Gastroesophageal sphincter (tissue), 4 donors: ENCODE measurements at regions not wholly inside any gene's neighbourhood (a gene's known extent, or its start where the extent isn't known, plus 50 kb on each side); places are given as distances from the start of the nearest gene placed in this dataset.

ENCODE experiments used
- ATAC-seq: fragments of 150-250 bp; one replicate; pipeline ENCODE4 v1.9.1; 2016; ENCODE audit warnings: mild to moderate bottlenecking, moderate library complexity
- H3K27ac ChIP-seq, 4 donors: fragments of 200-600 bp; sonication (generic) in 3 of 4; 1 replicate in 3 of 4; 2 replicates in 1 of 4; pipeline ENCODE4 v1.5.1; 2016 to 2019
- H3K27me3 ChIP-seq: fragments of 200-600 bp; sonication (generic); one replicate; pipeline ENCODE4 v1.5.1; 2019
- H3K36me3 ChIP-seq, 2 donors: fragments of 200-600 bp; sonication (generic); one replicate each; pipeline ENCODE4 v1.5.1; 2019; ENCODE audit warnings: control low read depth in 1 of 2
- H3K4me1 ChIP-seq, 3 donors: fragments of 200-600 bp; sonication (generic); 1 replicate in 2 of 3; 2 replicates in 1 of 3; pipeline ENCODE4 v1.5.1; 2016 to 2019; ENCODE audit warnings: control low read depth in 2 of 3
- H3K4me3 ChIP-seq, 2 donors: fragments of 200-600 bp; sonication (generic); one replicate each; pipeline ENCODE4 v1.5.1; 2019; ENCODE audit warnings: mild to moderate bottlenecking in 1 of 2, moderate library complexity in 1 of 2
- H3K9me3 ChIP-seq, 3 donors: fragments of 200-600 bp; sonication (generic); one replicate each; pipeline ENCODE4 v1.5.1; 2017 to 2019; ENCODE audit warnings: control low read depth in 2 of 3
- EP300 ChIP-seq: sonication (generic); formaldehyde crosslinking; IDR thresholded peaks from one replicate; pipeline ENCODE4 v1.6.1; 2017; ENCODE audit warnings: antibody characterized with exemption, mild to moderate bottlenecking
- POLR2A ChIP-seq, 2 donors: fragments of 450-650 bp; IDR thresholded peaks; one replicate each; pipeline ENCODE4 v1.6.1; 2017; ENCODE audit warnings: antibody characterized with exemption in 2 of 2, mild to moderate bottlenecking in 2 of 2, moderate library complexity in 1 of 2
- POLR2AphosphoS5 ChIP-seq: sonication (generic); formaldehyde crosslinking; IDR thresholded peaks from one replicate; pipeline ENCODE4 v1.6.1; 2017; ENCODE audit warnings: antibody characterized with exemption
- WGBS, 2 donors: methylation state at CpG; one replicate each; pipeline ENCODE4 v1.1.5; 2018; ENCODE audit warnings: low coverage in 1 of 2; 5-methylcytosine and 5-hydroxymethylcytosine counted together
- TF ChIP-seq, protein P1 (sequence below), 4 experiments: fragments of 200-600 bp in 2 of 4; fragments of 450-650 bp in 2 of 4; sonication (generic) in 1 of 4; IDR thresholded peaks; one replicate each; pipeline ENCODE4 v1.5.1; 2017 to 2019; ENCODE audit warnings: antibody characterized with exemption in 4 of 4, mild to moderate bottlenecking in 2 of 4, moderate library complexity in 2 of 4

DNA sequence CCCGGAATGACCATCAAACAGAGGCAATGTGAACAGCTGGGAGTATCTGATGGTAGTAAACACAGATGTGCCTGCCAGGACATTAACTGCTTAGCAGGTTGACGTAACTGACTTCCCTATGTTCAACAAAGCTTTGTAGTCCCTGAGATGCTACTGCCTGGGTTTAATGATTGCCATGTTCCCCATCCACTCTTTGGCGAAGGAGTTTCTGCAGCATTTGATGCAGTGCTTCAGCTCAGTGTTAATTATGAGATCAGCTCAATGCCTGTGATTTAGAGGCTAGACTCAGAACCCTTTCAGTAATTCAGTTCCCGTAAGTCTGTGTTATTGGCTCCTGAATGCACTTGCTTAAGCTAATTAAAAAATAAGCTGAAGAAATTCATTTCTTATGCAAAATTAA, 547.3 kb upstream of the ZNF608 start:
- H3K9me3 ChIP-seq: no peaks in the 10 kb centered on the region
- no peaks in the 10 kb centered on the region for H3K27me3 ChIP-seq
- 79 to 80% methylated on average over 4 of the region's 4 CpGs for WGBS, 2 donors
- TF ChIP-seq, protein P1, sequence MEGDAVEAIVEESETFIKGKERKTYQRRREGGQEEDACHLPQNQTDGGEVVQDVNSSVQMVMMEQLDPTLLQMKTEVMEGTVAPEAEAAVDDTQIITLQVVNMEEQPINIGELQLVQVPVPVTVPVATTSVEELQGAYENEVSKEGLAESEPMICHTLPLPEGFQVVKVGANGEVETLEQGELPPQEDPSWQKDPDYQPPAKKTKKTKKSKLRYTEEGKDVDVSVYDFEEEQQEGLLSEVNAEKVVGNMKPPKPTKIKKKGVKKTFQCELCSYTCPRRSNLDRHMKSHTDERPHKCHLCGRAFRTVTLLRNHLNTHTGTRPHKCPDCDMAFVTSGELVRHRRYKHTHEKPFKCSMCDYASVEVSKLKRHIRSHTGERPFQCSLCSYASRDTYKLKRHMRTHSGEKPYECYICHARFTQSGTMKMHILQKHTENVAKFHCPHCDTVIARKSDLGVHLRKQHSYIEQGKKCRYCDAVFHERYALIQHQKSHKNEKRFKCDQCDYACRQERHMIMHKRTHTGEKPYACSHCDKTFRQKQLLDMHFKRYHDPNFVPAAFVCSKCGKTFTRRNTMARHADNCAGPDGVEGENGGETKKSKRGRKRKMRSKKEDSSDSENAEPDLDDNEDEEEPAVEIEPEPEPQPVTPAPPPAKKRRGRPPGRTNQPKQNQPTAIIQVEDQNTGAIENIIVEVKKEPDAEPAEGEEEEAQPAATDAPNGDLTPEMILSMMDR (IDR thresholded peaks at IDR 0.05): no peak
- TF ChIP-seq EP300 (no peak), POLR2A (IDR thresholded peaks at IDR 0.05) (no peak), POLR2AphosphoS5 (no peak)
- no peak for ATAC-seq
- peaks cover 0 to 9% (median 0%) of the 10 kb centered on the region in 3 donors for H3K4me1 ChIP-seq
- H3K36me3 ChIP-seq: no peaks in the 10 kb centered on the region
- no peak overlapping the region for H3K27ac ChIP-seq
- H3K4me3 ChIP-seq: no peak overlapping the region

DNA sequence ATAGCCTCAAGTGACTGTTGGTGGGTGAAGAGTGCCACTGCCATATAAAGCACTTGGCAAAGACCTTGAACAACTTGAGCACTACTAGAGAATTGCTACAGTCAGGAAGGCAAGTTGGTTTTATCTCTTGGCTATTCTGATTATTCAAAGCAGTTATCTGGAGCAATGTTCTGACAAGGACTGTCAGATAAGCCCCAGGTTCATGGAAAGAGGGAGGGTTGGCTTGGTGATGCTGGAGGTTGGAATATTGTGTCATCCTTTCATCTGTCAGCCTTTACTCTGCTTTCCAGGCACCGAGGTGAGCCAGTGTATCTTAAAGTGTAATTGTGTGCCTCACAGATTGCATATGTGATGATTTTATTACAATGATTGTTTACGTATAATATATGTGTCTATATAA, 548.4 kb upstream of the ZNF608 start:
- no peak for ATAC-seq
- no peaks in the 10 kb centered on the region for H3K27me3 ChIP-seq
- no peak for TF ChIP-seq EP300
- TF ChIP-seq POLR2A (IDR thresholded peaks at IDR 0.05): no peak
- TF ChIP-seq, protein P1 (IDR thresholded peaks at IDR 0.05): no peak
- TF ChIP-seq POLR2AphosphoS5: no peak
- no peak overlapping the region for H3K27ac ChIP-seq
- no peaks in the 10 kb centered on the region for H3K36me3 ChIP-seq
- no peak overlapping the region for H3K4me3 ChIP-seq
- peaks cover 0 to 9% (median 0%) of the 10 kb centered on the region in 3 donors for H3K4me1 ChIP-seq
- WGBS, 2 donors: 53 to 75% methylated on average over 2 of the region's 2 CpGs
- no peaks in the 10 kb centered on the region for H3K9me3 ChIP-seq

DNA sequence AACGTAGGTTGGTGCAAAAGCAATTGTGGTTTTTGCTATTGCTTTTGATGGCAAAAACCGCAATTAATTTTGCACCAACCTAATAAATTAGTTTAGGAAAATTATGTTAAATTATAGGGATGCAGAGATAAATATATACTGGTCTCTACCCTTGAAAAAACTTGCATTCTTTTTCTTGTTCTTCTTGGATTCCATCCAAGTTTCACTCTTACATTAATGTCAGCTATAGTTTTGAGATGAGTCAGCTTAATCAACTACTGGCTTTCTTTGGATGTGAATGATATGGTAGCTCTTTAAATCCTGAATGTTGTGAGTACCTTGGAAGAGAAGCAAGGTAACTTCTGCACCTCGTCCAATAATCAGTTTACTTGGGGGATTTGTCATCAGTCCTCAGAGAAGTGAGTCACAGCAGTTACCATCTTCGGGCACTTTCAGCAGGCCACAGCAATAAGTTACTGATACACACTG, 549.0 kb upstream of the ZNF608 start:
- Histone ChIP-seq H3K36me3 (no peaks in the 10 kb centered on the region), H3K27me3 (no peaks in the 10 kb centered on the region), H3K9me3 (no peaks in the 10 kb centered on the region), H3K4me3 (no peak overlapping the region), H3K27ac (no peak overlapping the region), H3K4me1 (peaks cover 0 to 9% (median 0%) of the 10 kb centered on the region in 3 donors)
- 59 to 64% methylated on average over 3 of the region's 4 CpGs for whole genome bisulfite sequencing, 2 donors
- no peak for ATAC-seq
- TF ChIP-seq EP300 (no peak), POLR2AphosphoS5 (no peak), POLR2A (IDR thresholded peaks at IDR 0.05) (no peak)
- TF ChIP-seq, protein P1 (IDR thresholded peaks at IDR 0.05): no peak

DNA sequence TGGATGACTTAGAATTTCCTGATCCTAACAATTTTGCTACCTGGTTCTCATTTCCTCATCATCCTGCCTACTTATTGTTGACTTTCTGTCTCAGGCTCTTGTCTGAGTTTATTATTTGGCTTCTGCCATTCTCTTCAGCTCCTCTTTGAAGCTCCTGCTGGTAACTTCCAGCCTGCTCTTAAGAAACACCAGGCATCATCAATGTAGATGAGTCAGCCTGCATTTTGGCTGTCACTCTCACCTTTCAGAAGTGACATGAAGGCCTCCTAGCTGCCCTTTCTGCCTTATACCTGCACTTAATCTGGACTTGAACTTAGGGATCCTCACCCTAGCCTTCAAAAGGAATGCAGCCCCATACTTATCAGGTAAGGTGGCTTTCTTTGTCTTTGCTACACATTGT, 551.8 kb upstream of the ZNF608 start:
- no peaks in the 10 kb centered on the region for H3K36me3 ChIP-seq
- H3K27me3 ChIP-seq: no peaks in the 10 kb centered on the region
- no peak for ATAC-seq
- H3K4me3 ChIP-seq: no peak overlapping the region
- no peak overlapping the region for H3K27ac ChIP-seq
- TF ChIP-seq POLR2A (IDR thresholded peaks at IDR 0.05): no peak
- TF ChIP-seq EP300: no peak
- TF ChIP-seq POLR2AphosphoS5: no peak
- TF ChIP-seq, protein P1 (IDR thresholded peaks at IDR 0.05): no peak
- H3K9me3 ChIP-seq: no peaks in the 10 kb centered on the region
- peaks cover 0 to 4% (median 0%) of the 10 kb centered on the region in 3 donors for H3K4me1 ChIP-seq

DNA sequence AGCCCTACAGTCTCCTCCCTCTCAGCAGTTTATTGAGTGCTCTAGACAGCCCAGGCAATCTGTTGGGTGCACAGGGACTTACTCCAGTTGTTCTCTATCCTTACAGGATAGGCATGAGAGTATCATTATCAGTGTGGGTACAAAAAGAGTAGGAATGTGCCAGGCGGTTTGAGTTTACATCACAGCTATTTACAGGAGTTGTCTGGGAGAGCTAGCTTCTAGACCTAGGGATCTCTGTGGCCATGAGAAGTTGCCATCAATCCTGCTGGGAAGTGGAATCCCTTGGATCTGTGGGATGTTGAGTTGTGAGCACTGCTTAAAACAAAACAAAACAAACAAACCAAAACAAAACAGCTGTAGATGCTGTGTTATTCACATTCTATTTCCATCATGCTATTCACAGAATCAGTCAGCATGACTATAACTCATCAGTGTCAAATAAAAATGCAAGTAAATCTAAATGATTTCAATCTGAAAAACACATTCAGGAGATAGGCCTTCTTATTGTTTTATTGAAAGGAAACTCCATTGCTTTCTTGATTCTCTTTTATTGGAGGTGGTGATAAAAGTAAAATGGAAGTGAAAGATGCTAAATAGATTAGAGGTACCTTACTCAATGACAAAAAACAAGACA, 552.4 kb upstream of the ZNF608 start:
- H3K27me3 ChIP-seq: no peaks in the 10 kb centered on the region
- no peak overlapping the region for H3K4me3 ChIP-seq
- H3K36me3 ChIP-seq: no peaks in the 10 kb centered on the region
- no peak overlapping the region for H3K27ac ChIP-seq
- 83% methylated on average over 1 of the region's 1 CpG; no CpG with 5 or more reads in 1 of the 2 donors for WGBS, 2 donors
- TF ChIP-seq, protein P1 (IDR thresholded peaks at IDR 0.05): no peak
- TF ChIP-seq POLR2A (IDR thresholded peaks at IDR 0.05): no peak
- no peak for TF ChIP-seq EP300
- TF ChIP-seq POLR2AphosphoS5: no peak
- H3K4me1 ChIP-seq: no peaks in the 10 kb centered on the region
- no peaks in the 10 kb centered on the region for H3K9me3 ChIP-seq
- no peak for ATAC-seq
